GM19463 (cell line): ENCODE measurements at regions not wholly inside any gene's neighbourhood (a gene's known extent, or its start where the extent isn't known, plus 50 kb on each side); places are given as distances from the start of the nearest gene placed in this dataset.
"Not testable (repeated sequence)": the region's sequence is repeated elsewhere in the genome, so short reads cannot be mapped to it uniquely, and the experiment has no call there.

ENCODE experiments used
- ATAC-seq: cut with Tn5 transposase; IDR thresholded peaks from one replicate; pipeline ENCODE4 v1.9.1; 2021; ENCODE audit warnings: mild to moderate bottlenecking, moderate library complexity; ENCODE audit not compliant: unreplicated experiment

DNA sequence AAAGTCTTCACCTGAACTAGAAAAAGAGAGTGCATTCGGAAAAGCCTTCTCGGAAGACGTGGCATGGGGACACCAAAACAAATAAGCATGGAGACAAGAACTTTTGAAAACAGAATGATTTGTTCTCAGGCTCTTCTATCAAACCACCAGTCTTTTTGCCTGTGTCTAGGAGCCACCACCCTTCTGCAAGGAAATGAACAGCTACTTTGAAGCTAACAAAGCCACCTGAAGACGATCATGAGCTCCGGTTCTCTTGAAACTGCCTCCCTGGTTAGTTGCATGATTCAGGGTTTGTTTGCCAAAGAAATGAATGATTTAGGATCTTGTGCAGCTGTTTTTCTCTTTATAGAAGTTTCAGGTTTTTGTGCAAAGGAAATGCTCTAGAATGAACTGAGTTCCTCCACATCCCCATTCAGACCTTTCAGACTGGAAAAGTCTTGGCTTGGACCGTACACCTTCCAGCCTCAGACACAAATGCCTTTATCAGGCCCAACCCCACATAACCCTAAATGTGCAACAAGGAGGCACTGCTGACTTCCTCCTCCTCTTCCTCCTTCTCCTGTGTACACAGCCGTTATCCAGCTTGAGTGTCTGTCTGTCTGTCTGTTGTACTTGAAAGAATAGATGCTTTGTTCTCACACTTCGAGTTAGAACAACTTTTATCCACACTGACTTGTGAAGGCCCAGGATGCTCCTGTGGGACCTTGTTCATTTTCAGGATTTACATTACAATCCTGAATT lies 334.8 kb upstream of the KLF3 start:
- no peak for ATAC-seq

GRCh38 chr4:38330321-38330720 lies 333.7 kb upstream of the KLF3 start:
- no peak for ATAC-seq

DNA sequence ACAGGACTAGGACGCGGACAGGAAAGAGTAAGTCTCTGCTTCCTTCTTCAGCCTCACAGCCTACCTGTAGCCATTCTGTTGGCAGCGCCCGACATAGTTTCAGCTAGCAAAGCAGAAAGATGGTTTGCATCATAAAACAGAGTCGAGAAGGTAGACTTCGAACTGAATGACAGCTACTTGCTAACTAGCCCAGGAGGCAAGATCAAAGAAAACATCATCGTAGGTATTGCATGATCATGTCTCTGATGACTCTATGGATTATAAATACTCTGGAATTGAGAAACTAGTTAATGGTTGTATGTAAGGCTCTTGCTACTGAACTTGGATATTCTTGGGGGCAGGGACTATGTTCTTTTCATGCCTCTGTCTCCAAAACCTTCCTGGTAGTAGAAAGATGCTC lies 333.1 kb upstream of the KLF3 start:
- no peak for ATAC-seq

- ATAC-seq, result no peak
Observed at GRCh38 chr4:38332699-38333098, 331.3 kb upstream of the KLF3 start.

- no peak for ATAC-seq
Observed at GRCh38 chr4:38333219-38333618, 330.8 kb upstream of the KLF3 start.

DNA sequence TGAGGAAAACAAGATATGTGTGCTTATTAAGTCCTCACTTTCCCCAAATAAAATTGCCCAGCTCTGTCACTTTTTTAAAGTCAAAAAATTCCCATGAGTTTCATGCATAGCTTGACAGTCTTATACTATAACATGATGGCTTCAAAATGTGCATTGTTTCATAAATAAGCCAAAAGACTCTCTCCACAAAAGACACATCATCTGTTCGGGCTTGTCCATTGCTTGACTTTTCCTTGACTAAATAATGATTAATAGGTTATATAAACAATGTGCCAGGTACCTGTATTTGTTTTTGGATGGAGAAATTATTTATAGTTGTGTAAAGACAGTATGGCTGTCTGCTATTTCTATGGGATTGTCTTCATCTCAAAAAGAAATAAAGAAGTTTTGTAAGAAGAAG lies 329.2 kb upstream of the KLF3 start:
- ATAC-seq, result no peak

DNA sequence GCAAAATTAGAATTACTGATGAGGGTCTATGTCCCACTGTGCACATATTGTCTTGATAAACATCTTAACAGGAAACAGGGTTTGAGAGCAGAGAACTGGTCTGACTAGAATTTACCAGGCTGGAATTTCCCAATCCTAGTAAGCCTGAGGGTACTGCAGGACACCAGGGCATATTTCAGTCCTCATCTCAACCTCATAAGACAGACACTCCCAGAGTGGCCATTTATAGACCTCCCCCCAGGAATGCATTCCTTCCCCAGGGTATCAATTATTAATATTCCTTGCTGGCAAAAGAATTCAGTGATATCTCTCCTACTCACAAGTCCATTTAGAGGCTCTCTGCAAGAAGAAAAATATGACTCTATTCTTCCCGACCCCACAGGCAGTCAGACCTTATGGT lies 325.1 kb upstream of the KLF3 start:
- not testable (repeated sequence) for ATAC-seq

- no peak for ATAC-seq
Observed at GRCh38 chr4:38343608-38344007, 320.4 kb upstream of the KLF3 start.

- no peak for ATAC-seq
Observed at GRCh38 chr4:38344929-38345328, 319.1 kb upstream of the KLF3 start.

- no peak for ATAC-seq
Observed at GRCh38 chr4:38347251-38347650, 316.7 kb upstream of the KLF3 start.

DNA sequence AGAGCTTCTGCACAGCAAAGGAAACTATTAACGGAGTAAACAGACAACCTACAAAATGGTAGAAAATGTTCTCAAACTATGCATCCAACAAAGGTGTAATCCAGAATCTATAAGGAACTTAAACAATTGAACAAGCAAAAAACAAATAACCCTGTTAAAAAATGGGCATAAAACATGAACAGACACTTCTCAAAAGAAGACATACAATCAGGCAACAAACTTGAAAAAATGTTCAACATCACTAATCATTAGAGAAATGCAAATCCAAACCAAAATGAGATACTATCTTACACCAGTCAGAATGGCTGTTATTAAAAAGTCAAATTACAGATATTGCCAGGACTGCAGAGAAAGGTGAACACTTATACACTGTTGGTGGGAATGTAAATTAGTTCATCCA lies 309.6 kb upstream of the KLF3 start:
- no peak for ATAC-seq

DNA sequence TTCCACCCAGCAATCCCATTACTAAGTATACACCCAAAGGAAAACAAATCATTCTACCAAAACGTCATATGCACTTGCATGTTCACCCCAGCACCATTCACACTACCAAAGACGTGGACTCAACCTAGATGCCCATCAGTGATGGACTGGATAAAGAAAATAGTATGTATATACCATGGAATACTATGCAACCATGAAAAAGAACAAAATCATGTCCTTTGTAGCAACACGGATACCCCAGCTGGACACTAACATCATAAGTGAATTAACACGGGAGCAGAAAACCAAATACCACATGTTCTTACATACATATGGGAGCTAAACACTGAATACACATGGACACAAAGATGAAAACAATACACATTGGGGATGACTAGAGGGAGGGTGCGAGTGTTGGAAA lies 309.1 kb upstream of the KLF3 start:
- no peak for ATAC-seq

DNA sequence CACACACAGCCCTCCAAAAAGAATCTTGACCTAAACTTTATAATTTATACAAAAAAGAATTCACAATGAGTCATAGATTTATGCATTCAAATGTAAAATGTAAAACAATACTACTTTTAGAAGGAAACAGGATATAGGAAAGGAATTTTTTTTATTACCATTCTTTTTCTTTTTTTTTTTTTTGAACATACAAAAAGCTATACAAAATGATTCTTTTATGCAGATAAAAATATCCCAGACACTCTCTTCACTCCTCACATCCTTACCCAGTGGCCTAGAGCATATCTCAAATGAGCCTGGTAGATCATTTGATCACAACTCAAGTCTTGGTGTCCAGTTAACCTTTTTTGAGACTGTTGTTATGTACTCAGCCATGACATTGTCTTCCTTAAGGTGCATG lies 307.3 kb upstream of the KLF3 start:
- ATAC-seq, result no peak

DNA sequence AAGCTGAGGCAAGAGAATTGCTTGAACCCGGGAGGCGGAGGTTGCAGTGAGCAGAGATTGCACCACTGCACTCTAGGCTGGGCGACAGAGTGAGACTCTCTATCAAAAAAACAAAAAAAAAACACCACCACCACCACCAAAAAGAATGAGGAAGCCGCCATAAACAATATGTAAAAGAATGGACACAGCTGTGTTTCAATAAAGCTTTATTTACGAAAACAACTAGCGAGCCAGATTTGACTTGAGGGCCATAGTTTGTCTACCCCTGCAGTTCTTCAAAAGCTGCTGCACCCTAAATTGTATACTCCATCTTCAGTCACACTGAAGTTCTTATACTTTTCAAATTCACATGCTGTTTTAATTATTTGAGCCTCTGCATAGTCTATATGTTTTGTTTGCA lies 306.5 kb upstream of the KLF3 start:
- no peak for ATAC-seq

DNA sequence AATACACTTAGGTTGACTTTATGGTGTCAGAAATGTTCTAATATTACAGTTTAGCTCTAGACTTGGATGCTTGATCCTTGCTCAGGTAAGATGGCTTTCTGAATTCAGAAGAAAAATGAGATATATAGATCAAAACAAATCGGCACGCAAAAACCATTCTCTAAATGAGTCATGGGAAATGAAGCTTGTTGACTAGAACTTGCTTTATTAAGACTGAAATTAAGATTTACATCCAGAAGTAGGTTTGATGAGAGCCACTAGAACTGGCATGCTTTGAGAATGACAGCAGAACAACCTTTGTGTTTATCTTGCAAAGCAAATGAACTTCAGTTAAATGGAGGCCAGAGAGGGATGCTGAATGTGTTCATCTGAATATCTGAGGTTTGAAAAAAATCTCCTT lies 304.9 kb upstream of the KLF3 start:
- ATAC-seq, result no peak

GRCh38 chr4:38360201-38360600 lies 303.8 kb upstream of the KLF3 start:
- ATAC-seq, result no peak

- no peak for ATAC-seq
Observed at GRCh38 chr4:38364383-38364963, 299.5 kb upstream of the KLF3 start.

- no peak for ATAC-seq
Observed at GRCh38 chr4:38365261-38365660, 298.7 kb upstream of the KLF3 start.

DNA sequence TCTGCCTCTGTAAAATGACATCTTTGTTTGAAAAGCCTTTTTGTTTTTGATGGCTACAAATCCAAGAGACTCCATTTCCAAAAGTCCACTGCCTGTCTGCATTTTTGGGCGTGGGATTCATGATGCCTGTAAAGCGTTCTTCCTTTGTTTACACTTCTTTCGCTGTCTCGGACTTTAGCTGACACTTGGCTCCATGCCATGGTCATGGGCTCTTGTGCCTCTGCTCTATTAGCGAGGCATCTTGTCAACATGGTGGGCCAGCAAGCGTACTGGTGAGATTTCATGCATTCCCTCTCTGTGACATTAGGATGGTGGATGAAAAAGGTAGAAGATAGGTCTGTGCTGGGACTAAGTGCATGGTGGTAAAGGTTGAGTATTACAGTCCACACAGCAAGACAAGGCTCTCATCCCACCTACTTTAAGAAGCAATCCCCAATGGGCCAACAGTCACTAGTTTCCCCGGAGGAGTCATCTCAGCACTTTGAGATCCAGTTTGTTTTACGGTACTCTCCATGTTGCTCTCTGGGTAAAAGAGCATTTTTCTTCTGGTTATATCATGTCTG lies 298.2 kb upstream of the KLF3 start:
- ATAC-seq, result no peak

DNA sequence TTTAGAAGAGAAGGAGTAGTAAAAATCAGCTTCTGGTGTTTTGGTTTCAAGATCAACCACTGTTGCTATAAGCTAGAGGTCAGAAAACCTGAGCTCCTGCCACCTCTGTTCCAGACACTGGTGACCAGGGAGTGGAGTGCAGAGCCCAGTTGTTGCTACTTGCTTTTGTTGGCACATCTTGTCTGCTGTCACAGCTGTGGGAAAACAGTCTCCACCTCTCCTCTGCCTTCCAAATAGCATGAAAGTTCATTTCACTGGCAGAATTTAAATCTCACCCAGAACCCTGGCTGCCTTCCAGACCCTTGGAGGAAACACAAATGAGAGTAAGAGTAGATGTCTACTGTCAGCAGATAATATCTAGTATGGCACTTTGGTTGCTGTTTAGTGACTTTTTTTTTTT lies 297.5 kb upstream of the KLF3 start:
- ATAC-seq, result no peak

- ATAC-seq, result no peak
Observed at GRCh38 chr4:38366997-38367396, 297.0 kb upstream of the KLF3 start.

DNA sequence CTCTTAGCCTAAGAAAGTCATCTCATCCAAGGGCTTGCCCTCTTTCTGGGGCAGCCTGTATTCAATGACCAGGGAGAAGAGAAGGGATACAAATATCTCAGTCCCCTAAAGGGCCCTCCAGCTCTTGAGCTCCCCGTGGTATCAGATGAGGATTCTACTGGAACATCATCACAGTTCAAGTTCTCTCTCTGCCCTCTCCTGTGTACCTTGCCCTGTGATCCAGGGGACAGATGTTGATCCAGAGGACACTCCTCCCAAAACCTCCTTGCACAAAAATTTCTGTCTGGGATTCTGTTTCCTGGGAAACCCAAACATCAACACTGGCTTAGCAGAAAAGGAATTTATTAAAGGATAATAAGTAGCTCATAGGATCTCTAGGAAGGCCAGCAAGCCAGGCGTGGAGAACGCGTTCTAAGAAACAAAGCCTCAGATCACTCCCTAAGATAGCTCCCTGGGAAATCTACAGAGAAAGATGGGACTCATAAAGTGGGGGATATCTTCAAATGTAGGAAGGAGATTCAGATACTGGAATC lies 296.3 kb upstream of the KLF3 start:
- no peak for ATAC-seq
